BJ (cell line): ENCODE measurements at regions not wholly inside any gene's neighbourhood (a gene's known extent, or its start where the extent isn't known, plus 50 kb on each side); places are given as distances from the start of the nearest gene placed in this dataset.

Experiments
- CTCF ChIA-PET: fragments of 350-600 bp; formaldehyde crosslinking; extraction: SDS; loops from one replicate; lab custom pipeline; 2021; ENCODE audit warnings: antibody characterized with exemption, inconsistent platforms; lab: Yijun Ruan, JAX
- POLR2A ChIA-PET: fragments of 300-600 bp; sonication (Branson Sonifier 250); formaldehyde crosslinking; extraction: SDS; loops from one replicate; lab custom pipeline; 2021; ENCODE audit warnings: antibody characterized with exemption; lab: Charles Lee
- DNase-seq: peaks from one replicate; pipeline ENCODE4 v3.0.0-alpha.2; 2011; ENCODE audit warnings: low read depth
- H3K27me3 ChIP-seq: 2 replicates; pipeline ENCODE4 v1.6.0; 2011; ENCODE audit warnings: low read length; ENCODE audit not compliant: control insufficient read depth, insufficient read depth
- H3K36me3 ChIP-seq: 2 replicates; pipeline ENCODE4 v1.5.1; 2011; ENCODE audit warnings: low read length; ENCODE audit not compliant: control insufficient read depth, insufficient read depth
- H3K4me3 ChIP-seq: 2 replicates; pipeline ENCODE4 v1.5.1; 2011; ENCODE audit warnings: low read depth, mild to moderate bottlenecking, control low read depth, low read length
- CTCF ChIP-seq: IDR thresholded peaks from 2 replicates; pipeline ENCODE4 v1.5.1; 2011; ENCODE audit warnings: low read depth, mild to moderate bottlenecking, control low read depth, inconsistent platforms, low read length, moderate library complexity; ENCODE audit not compliant: insufficient read depth

- Histone ChIP-seq H3K27me3 (no peaks in the 10 kb centered on the region; the same call in 1 of the 2 replicates), H3K36me3 (no peaks in the 10 kb centered on the region), H3K4me3 (no peak overlapping the region)
- ChIA-PET POLR2A (no interaction called here), CTCF (interaction anchor here (1.2 kb wide), 1 partner anchor 18 kb away, joined by 3 read pairs; no protein-coding TSS in a partner anchor)
- DNase-seq = no peak
- no peak for TF ChIP-seq CTCF
These were observed 175.3 kb upstream of the RTL1 start for GRCh38 chr14:101078892-101079221.

- DNase-seq = no peak
- POLR2A ChIA-PET = no interaction called here
- no peak for TF ChIP-seq CTCF
- no peaks in the 10 kb centered on the region; the same call in 1 of the 2 replicates for H3K27me3 ChIP-seq
- CTCF ChIA-PET = interaction anchor here (1.5 kb wide), 1 partner anchor 8 kb away, joined by 3 read pairs; no protein-coding TSS in a partner anchor
- no peaks in the 10 kb centered on the region for H3K36me3 ChIP-seq
- no peak overlapping the region for H3K4me3 ChIP-seq
These were observed 177.5 kb upstream of the RTL1 start for GRCh38 chr14:101080922-101081593.

GRCh38 chr14:101082036-101082435 is 178.5 kb upstream of the RTL1 start:
- ChIA-PET POLR2A (no interaction called here), CTCF (interaction anchor here (1.4 kb wide), 1 partner anchor 15 kb away, joined by 3 read pairs; no protein-coding TSS in a partner anchor)
- no peak for TF ChIP-seq CTCF
- Histone ChIP-seq H3K27me3 (no peaks in the 10 kb centered on the region; the same call in 1 of the 2 replicates), H3K36me3 (no peaks in the 10 kb centered on the region), H3K4me3 (no peak overlapping the region)
- DNase-seq = no peak

- ChIA-PET CTCF (interaction anchor here (0.8 to 1.4 kb wide), 2 partner anchors 14 to 20 kb away, joined by 3 read pairs; no protein-coding TSS in a partner anchor), POLR2A (no interaction called here)
- Histone ChIP-seq H3K36me3 (no peaks in the 10 kb centered on the region), H3K4me3 (no peak overlapping the region), H3K27me3 (no peaks in the 10 kb centered on the region; the same call in 1 of the 2 replicates)
- TF ChIP-seq CTCF = no peak
- DNase-seq = no peak
These were observed 179.2 kb upstream of the RTL1 start for GRCh38 chr14:101082436-101083384.
